ENCODE measurements at regions not wholly inside any gene's neighbourhood (a gene's known extent, or its start where the extent isn't known, plus 50 kb on each side); places are given as distances from the start of the nearest gene placed in this dataset.
"Not testable (repeated sequence)": the region's sequence is repeated elsewhere in the genome, so short reads cannot be mapped to it uniquely, and the experiment has no call there.

DNA sequence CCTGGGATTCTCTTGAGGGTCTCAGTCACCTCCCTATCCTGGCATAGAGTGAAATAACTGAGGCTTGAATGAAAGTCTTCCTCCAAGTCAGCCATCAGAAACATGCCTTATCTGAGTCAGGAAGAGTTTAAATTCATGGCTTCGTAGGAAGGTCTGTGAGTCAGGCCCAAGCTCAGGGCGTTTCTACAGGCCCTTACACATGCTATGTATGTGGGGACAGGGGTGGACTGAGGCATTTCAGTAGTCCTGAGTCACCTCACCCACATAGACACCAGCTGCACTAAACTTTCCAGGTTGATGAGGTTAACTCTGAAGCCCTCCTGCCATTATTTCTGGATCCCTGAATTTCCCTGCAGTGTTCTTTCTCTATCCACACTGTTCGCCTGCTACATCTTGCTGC, 134.6 kb upstream of the RCN1 start:
- peak; percentile 17 for DNase-seq

DNA sequence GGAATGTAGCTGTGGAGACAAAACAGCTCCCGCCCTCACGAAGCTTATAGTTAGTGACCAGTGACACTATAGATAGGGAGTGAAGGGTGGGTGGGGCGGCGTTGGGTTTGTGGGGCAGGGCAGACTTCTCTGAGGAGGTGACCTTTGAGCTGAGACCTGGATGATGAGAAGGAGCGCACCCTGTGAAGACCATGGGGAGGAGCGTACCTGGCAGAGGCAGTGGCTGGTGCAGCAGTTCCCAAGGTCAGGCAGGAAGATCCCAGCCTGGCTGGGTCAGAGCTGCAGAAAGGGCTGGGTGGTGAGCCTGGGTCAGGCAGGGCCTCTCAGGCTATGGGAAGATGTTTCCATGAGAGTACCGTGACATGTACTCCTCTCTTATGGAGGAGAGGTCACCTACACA, 135.0 kb upstream of the RCN1 start:
- no peak for DNase-seq

DNA sequence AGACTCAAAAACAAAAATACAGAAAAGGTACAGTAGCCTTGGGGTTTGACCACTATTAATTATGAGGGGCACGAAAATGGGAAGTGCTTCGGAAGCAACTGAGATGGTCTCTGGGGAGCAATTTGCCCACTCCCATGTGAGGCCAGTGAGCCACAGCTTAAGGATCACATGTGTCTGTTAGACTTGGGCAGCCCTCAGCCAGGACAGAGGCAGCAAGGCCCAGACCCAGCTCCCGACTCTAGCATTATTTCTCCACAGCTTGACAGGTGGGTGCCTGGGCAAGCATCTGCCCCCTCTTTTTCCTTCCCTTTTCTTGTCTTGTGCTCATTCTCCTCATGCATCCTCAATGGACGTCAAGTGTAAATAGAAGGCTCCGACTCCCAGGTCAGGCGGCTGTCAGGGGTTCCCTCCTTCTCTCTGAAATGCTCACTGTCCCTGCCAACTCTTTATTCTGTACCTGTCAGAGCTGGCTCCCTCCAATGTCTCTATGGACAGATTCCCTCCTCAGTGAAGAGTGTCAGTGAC, 137.0 kb upstream of the RCN1 start:
- no peak for DNase-seq

DNA sequence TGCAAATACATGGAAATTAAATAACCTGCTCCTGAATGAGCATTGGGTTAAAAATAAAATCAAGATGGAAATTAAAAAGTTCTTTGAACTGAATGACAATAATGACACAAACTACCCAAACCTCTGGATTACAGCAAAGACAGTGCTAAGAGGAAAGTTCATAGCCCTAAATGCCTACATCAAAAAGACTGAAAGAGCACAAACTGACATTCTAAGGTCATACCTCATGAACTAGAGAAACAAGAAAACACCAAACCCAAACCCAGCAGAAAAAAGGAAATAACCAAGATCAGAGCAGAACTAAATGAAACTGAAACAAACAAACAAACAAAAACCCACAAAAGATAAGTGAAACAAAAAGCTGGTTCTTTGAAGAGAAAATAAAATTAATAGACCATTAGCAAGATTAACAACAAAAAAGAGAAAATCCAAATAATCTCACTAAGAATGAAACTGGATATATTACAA, 138.6 kb upstream of the PAX6 start:
- not testable (repeated sequence) for DNase-seq

DNA sequence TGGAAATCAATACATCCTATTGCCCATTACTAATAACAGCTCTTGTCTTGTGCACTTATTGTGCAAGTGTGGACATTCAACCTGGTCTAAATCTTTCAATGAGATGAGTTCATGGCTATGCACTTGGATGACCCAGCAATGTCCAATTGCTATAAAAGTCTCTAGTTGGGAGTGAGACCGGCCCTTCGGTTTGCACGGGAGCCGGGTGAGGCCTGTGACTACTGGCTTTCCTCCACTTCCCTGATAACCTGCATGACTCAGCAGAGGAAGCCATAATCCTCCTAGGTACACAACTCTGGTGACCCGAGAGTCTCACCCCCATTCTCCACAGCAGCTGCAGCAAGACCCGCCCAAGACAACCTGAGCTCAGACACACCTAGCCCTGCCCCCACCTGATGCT, 135.9 kb upstream of the PAX6 start:
- DNase-seq = no peak

DNA sequence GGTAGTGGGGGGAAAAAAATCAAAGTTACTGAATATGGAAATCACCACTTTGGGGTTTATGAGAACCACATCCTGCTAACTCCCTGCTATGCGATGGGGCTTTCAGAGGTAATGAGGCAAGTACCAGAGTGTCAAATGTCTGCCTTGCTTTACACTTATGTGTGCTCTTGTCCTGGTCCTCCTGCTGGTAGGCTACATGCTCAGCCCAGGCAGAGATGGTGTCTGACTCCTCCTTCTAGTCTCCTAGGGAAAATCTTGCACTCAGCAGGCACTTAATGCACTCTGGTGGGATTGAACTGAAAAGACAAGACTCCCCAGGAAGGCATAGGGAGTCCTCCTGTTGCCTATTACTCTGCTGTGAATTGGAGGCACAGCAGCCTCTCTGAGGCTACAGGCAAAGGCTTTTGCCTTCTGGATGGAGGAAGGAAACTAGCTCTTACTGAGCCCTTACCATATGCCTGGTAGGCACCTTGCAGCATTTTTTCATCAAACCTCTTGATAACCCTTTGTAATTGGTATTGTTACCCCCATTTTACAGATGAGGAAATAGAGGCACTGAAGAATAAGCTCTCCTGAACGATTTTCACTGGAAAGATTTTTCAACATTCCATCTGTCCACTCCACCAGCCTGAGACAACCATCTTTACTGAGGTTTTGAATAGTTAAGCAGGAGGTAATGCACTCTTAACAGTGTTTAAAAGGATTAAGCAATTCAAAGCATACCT, 132.1 kb upstream of the PAX6 start:
- no peak for DNase-seq

DNA sequence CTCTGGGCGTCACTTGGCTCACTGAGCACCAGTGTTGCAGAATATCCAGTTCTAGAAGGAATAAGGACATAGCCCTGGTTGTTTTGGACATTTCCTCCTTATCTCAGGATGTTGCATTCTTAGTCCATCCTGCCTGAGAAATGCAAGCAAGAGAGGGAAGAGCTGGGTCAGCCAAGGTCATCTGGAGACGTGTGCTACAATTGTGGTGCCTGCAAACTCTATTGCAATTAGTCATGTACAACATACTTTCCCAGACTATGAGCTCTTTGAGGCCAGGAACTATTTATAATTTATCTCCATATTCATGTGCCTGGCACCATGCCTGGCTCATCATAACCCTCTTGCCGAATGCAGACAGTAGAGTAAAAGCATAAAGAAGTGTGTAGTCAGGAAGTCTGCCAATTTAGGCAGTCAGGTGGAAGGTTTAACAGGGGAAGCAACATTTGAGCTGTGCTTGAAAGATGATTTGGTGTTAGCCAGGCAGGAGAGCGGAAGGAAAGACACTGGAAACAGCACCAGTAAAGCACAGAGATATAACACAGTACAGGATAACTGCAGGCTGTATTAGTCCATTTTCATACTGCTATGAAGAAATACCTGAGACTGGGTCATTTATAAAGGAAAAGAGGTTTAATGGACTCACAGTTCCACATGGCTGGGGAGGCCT, 129.4 kb upstream of the PAX6 start:
- no peak for DNase-seq

DNA sequence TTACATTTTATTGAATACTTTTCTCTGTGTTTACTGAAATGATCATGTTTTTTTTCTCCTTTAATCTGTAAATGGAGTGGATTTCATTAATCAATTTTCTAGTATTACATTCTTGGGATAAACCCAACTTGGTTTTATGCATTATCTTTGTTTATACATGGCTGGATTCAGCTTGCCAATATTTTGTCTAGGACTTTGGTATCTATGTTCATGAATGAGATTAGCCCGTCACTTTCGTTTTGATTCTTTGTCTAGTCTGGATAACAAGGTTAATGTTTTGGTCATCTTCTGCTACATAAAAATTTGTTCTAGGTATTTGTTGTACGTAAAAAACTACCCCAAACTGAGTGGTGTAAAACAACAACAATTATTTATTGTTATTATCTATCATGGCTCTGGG, 127.9 kb upstream of the PAX6 start:
- DNase-seq = no peak

DNA sequence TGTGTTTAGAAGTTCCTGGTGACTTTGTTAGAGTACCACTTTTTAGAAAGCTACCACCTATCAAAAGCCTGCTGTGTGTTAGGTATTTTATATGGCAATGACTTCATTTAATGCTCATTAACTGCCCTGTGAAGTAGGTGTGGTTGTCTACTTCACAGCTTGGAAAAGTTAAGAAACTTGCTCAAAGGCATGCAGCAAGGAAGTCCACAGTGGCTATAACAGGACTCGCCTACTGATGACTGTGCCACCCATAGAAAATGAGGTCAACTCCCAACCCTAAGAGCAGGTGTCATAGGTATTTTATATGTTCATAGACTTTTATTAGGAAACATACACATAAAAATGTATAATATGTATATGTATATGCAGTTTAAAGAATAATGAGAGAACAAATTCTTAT, 125.2 kb upstream of the PAX6 start:
- no peak for DNase-seq

DNA sequence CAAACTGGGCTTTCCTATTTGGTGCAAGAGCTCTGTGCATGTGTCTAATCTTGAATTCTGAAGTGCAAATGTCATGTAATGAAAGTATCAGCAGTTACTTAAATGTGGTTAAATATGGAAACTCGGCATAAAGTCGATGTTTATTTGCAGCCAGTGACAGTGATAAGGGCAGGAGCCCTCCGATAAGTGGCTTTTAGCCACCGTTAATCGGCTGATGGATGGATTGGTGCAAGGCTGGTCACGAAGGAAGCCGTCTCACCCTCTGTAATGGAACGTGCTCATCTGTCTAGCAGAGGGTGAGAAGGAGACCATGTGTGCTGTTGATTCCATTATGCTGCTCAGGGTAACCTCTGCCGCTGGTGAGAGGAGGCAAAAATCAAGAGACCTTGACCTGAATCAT, 121.8 kb upstream of the PAX6 start:
- DNase-seq = no peak

DNA sequence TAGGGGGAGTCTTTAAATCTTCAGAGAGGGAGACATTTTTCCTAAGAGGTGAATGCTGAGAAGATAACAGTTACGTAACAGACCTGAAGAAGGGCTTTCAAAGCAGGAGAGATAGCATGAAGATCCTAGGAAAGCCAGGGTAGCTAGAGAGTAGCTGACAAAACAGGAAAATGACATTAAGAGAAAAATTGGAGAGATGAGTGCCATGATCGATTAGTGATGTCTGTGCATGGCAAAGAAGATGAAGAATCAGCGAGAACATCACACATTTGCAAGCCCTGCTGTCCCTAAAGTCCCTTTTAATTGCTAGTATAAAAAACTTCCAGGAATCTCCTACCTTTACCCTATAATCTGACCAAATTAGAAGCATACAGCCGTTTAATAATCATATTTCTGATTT, 116.9 kb upstream of the PAX6 start:
- DNase-seq = no peak

DNA sequence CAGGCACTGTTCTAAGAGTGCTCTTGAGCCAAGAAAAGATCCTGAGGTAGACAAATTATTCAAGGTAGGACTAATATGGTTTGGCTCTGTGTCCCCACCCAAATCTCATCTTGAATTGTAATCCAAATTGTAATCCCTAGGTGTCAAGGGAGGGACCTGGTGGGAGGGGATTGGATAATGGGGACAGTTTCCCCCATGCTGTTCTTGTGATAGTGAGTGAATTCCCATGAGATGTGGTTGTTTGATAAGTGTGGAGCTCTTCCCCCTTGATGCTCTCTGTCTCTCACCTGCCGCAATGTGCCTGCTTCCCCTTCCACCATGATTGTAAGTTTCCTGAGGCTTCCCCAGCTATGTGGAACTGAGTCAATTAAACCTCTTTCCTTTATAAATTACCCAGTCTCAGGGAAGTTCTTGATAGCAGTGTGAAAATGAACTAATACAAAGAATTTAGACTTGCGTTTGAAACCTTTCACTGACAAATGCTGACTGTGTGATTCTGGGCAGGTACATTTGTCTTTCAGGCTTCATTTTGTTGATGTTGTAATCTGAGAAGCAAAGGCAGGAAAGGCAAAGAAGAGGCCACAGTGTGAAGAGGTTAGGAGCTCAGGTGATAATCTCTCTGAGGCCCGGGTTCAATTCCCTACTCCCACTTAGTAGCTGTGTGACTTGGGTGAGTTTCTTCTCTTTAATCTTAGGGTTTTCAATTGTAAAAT, 115.8 kb upstream of the PAX6 start:
- DNase-seq = no peak

DNA sequence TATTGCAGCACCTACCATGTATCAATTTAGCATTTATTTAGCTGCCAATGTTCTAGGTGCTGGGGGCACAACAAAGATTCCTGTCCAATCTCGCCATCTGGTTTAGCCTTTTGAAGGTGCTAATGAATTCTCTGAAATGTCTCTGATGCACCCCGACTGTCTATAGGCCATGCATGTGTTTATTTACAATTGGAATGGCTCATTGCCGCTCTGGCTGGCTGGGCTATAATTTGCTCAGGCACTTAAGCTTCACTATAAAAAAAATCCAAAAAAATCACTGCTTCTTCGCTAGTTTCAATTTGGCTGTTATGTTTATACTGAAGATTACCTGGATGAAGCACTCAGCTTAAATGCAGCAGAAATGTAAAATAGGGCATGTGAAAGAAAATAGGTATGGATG, 115.0 kb upstream of the PAX6 start:
- no peak for DNase-seq

DNA sequence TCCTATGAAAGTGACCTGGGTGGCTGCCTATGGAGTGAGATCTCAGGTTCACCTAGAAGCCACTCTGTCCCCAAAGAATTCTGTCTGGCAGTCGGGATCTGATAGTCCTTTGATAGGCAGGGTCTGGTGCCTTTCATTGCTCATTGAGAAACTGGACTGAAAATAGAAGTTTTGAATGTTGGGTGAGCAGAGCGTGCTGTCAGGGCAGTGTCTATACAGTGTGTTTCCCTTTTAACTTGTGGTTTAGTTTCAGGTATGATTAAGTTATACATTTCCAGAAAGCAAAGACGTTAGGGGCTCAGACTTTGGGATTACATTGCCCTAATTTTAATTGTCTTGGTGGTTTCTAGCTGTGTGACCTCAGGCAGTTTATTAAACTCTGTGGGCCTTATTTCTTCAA, 111.3 kb upstream of the PAX6 start:
- no peak for DNase-seq

DNA sequence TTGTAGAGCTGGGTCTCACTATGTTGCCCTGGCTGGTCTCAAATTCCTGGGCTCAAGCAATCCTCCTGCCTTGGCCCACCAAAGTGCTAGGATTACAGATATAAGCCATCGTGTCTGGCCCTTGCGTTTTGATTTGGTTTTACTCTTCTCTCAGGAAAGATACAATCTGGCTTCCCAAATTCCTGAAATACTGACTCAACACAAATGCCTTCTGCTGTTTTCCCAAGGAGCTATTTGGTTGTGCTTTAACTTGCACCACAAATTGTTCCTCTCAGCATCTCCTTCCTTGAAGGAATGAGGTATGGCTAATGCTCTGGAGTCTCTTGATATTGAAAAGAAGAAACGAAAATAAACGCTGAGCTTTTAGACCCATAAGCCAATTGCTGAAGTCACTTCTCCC, 110.0 kb upstream of the PAX6 start:
- DNase-seq = no peak

DNA sequence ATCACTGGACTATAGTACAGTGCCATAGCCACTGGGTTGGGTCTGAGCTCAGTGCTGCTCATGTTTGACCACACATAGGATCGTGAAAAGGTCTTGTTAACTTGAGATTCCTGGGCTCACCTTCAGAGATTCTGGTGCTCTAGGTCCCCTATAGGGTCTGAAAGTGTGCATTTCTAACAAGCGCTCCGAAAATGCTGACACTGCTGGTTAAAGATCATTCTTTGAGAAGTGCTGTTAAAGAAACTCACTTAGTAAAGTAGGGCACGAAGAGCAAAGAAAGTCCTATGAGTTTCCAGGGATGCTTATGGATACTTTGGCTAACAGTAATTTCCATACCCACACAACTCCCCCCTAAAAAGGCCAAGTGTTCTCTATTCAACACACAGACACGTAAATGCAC, 108.1 kb upstream of the PAX6 start:
- no peak for DNase-seq

DNA sequence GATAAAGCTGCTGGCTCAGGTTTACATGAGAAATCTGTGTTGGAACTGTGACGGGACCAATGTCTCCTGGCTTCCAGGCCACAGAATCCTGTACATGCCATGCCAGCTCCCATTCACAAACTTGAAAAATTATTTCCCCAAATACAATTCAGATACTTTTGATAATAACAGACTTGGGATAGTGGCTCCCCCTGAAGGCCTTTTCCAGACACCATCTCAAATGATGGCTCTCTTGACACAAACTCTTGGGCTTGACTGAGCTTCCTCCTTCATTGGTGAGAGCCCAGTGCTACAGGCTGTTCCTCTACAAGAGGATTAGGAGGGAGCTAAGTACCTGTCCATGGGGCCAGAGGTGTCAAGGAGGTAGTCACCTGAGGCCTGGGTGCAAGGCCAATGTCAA, 104.7 kb upstream of the PAX6 start:
- no peak for DNase-seq

DNA sequence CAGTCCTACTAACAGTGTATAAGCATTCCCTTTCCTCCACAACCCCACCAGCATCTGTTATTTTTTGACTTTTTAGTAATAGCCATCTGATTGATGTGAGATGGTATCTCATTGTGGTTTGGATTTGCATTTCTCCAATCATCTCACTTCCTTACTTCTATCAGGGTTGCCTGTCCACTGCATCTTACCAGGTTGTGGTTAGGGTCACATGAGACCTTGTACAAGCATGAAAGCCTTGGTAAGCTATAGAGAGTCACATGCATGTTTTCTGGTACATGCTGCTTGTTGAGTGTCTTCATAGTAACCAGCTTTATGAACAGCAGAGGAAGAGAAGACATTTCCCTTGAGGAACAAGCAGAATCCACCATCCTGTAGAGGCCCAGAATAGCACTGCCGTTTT, 102.9 kb upstream of the PAX6 start:
- DNase-seq = no peak

DNA sequence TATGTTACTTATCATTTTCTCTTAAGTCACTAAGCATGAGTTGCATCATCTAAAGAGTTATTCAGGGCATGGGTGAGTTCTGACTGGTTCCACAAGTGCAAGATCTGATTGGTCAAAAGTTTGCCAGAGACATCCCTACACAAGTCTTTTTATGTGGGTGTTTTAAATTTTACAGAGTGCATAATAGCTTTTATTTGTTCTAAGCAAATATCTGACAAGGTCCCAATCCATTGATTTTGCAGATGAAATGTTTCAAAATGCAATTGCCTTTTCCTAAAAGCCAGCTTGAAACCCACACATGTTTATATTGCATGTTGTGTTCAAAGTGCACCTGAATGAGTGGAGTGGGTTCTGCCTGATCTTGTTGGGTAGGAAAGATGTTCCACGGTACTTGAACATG, 101.7 kb upstream of the PAX6 start:
- DNase-seq = no peak

DNA sequence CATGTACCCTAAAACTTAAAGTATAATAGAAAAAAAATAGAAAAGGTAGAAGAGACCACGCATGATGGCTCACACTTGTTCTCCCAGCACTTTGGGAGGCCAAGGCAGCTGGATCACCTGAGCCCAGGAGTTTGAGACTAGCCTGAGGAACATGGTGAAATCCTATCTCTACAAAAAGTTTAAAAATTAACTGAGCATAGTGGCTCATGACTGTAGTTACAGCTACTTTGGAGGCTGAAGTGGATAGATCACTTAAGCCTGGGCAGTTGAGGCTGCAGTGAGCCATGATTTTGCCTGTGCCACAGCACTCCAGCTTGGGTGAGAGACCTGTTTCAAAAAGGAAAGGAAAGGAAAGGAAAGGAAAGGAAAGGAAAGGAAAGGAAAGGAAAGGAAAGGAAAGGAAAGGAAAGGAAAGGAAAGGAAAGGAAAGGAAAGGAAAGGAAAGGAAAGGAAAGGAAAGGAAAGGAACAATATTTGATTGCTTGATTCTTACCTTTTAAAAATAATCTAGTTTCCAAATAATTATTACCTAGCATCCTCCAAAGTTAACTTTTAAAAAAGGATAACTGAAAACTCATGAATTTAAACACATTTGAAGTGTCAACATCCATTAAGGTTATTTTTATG, 99.9 kb upstream of the PAX6 start:
- DNase-seq = no peak

DNA sequence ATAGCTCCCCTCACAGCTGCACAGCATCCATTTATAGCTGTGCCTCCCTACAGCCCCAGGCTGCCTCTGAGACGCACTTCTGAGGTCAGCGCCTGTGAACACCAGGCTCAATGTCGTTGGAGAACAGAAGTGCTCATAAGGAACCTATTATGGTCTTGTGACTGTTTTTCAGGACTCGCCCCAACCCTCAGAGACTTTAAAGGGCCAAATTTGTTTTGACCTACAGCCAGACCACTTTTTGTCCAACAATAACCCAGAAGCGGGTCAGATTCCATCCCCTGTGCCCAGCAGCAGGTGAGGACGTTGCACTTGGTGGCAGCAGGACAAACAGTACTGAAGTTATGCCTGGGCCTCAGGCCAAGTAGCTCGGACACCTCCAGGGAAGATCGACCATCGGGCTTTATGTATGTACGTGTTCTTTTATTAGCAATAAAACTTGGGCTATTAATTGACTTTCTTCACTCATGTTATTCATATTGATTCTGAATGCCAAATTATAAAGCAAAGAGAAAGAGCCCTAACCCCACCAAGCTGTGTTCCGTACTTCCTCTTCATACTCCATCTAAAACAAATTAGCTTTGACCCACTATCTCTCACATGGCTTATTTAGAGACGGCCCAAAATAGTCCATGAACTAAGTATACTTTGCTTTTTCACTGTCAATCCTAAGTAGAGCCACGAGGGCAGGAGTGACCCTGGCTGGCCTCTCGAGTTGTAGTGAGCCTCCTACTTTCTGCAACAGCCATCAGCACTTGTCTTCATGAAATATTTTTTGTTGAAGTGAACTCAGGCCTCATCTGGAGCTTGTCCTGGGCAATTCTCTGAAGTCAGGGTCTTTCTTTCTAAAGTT, 92.3 kb upstream of the PAX6 start:
- DNase-seq = no peak

DNA sequence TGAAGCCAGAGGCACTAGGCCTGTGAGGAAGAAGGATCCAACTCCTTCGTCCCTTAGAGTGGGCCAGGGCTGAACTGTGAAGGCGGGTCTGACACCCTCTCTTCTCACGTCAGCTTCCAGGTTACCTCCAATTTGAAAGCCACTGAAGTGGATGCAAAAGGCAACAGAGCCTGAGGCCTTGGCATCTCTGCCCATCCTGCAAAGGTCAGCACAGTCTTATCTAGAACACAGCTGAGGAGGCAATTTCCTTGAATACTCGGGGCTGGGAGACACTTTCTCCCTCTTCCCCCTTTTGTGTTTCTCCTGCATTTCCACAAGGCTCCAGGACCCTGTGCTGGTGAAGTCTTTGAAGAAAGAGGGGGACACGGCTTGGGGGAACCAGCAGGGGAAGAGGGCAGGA, 91.6 kb upstream of the PAX6 start:
- DNase-seq = no peak

DNA sequence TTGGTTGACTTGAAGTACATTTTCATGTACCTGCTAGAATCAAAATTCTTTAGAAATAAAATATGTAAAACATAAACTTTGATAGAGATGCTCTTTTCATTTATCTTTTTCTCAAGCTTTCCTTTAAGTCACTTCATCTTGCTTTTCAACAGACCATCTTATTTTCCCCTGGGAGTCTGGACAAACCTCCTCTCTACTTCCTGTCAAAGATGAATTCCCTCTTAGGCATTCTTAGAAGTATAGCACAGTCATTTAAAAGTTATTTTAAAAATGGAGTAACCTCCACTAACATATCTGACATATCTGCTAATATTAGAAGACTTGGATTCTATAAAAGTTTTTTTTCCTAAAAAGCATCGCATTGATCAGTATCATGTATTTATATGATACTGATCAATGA, 84.8 kb upstream of the PAX6 start:
- no peak for DNase-seq
